Breast epithelium (tissue), 3 donors: ENCODE measurements at regions not wholly inside any gene's neighbourhood (a gene's known extent, or its start where the extent isn't known, plus 50 kb on each side); places are given as distances from the start of the nearest gene placed in this dataset.

Experiments
- POLR2A ChIP-seq: fragments of 450-650 bp; IDR thresholded peaks from one replicate; pipeline ENCODE4 v1.6.1; 2016; ENCODE audit warnings: antibody characterized with exemption, mild to moderate bottlenecking, moderate library complexity
- POLR2AphosphoS5 ChIP-seq, 3 donors: sonication (generic); formaldehyde crosslinking; IDR thresholded peaks; one replicate each; pipeline ENCODE4 v1.6.1; 2017; ENCODE audit warnings: antibody characterized with exemption in 3 of 3
- TF ChIP-seq, protein P1 (sequence below), 3 donors: fragments of 450-650 bp; IDR thresholded peaks; one replicate each; pipeline ENCODE4 v1.5.1; 2016 to 2017; ENCODE audit warnings: antibody characterized with exemption in 3 of 3, mild to moderate bottlenecking in 3 of 3, moderate library complexity in 3 of 3

DNA sequence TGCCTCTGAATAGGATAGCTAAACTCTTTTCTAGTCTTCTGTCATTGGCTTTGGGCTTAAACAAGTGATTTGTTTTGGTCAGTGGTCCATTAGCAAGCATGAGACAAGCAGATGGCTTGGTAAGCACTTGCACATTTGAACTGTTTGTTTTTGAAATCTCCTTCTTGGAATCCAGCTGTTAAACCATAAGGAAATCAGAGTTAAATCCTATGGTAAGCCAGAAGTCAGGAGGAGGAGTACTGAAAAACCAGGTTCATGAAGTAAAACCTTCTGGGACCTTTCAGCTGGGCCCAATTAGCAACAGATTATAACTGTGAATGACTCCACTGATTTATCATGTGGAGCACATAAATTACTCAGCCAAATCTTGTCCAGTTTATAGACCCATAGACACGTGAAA lies 1042.5 kb upstream of the PABPC4L start:
- TF ChIP-seq, protein P1, sequence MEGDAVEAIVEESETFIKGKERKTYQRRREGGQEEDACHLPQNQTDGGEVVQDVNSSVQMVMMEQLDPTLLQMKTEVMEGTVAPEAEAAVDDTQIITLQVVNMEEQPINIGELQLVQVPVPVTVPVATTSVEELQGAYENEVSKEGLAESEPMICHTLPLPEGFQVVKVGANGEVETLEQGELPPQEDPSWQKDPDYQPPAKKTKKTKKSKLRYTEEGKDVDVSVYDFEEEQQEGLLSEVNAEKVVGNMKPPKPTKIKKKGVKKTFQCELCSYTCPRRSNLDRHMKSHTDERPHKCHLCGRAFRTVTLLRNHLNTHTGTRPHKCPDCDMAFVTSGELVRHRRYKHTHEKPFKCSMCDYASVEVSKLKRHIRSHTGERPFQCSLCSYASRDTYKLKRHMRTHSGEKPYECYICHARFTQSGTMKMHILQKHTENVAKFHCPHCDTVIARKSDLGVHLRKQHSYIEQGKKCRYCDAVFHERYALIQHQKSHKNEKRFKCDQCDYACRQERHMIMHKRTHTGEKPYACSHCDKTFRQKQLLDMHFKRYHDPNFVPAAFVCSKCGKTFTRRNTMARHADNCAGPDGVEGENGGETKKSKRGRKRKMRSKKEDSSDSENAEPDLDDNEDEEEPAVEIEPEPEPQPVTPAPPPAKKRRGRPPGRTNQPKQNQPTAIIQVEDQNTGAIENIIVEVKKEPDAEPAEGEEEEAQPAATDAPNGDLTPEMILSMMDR (IDR thresholded peaks at IDR 0.05): no peak
- no peak for TF ChIP-seq POLR2A
- TF ChIP-seq POLR2AphosphoS5 (IDR thresholded peaks at IDR 0.05): no peak
